BLaER1 (cell line): ENCODE measurements at regions not wholly inside any gene's neighbourhood (a gene's known extent, or its start where the extent isn't known, plus 50 kb on each side); places are given as distances from the start of the nearest gene placed in this dataset.
A peak's percentile ranks its signal among the peaks of the same experiment; 100 is the strongest.
"Not testable (repeated sequence)": the region's sequence is repeated elsewhere in the genome, so short reads cannot be mapped to it uniquely, and the experiment has no call there.

Source experiments
- H3K27ac ChIP-seq: shearing (Covaris generic); formaldehyde crosslinking; 2 replicates; pipeline ENCODE4 v1.8.1; 2022
- H3K27me3 ChIP-seq: shearing (Covaris generic); formaldehyde crosslinking; 2 replicates; pipeline ENCODE4 v1.8.1; 2022
- H3K36me3 ChIP-seq: shearing (Covaris generic); formaldehyde crosslinking; 2 replicates; pipeline ENCODE4 v1.8.1; 2022
- H3K4me1 ChIP-seq: shearing (Covaris generic); formaldehyde crosslinking; 2 replicates; pipeline ENCODE4 v1.8.1; 2022
- H3K4me2 ChIP-seq: shearing (Covaris generic); formaldehyde crosslinking; 2 replicates; pipeline ENCODE4 v1.8.1; 2022
- H3K4me3 ChIP-seq: shearing (Covaris generic); formaldehyde crosslinking; 2 replicates; pipeline ENCODE4 v1.8.1; 2022
- H3K9ac ChIP-seq: shearing (Covaris generic); formaldehyde crosslinking; 2 replicates; pipeline ENCODE4 v1.8.1; 2022
- H3K9me3 ChIP-seq: shearing (Covaris generic); formaldehyde crosslinking; 2 replicates; pipeline ENCODE4 v1.8.1; 2022
- H4K20me1 ChIP-seq: shearing (Covaris generic); formaldehyde crosslinking; 2 replicates; pipeline ENCODE4 v1.8.1; 2022
- Cebpa-rat ChIP-seq: shearing (Covaris generic); IDR thresholded peaks from 2 replicates; pipeline ENCODE4 v1.8.1; 2022

- no peak overlapping the region for H3K27ac ChIP-seq
- no peaks in the 10 kb centered on the region for H4K20me1 ChIP-seq
- H3K4me3 ChIP-seq: no peak overlapping the region
- no peak overlapping the region for H3K4me2 ChIP-seq
- no peaks in the 10 kb centered on the region for H3K36me3 ChIP-seq
- H3K27me3 ChIP-seq: no peaks in the 10 kb centered on the region
- H3K9ac ChIP-seq: no peak overlapping the region
- H3K4me1 ChIP-seq: no peaks in the 10 kb centered on the region
- no peaks in the 10 kb centered on the region for H3K9me3 ChIP-seq
- no peak for TF ChIP-seq Cebpa-rat
Observed at GRCh38 chr1:148363439-148363810, 119.7 kb downstream of the PPIAL4G start.

- no peak overlapping the region for H3K4me3 ChIP-seq
- H3K27ac ChIP-seq: no peak overlapping the region
- H3K36me3 ChIP-seq: no peaks in the 10 kb centered on the region
- no peaks in the 10 kb centered on the region for H3K9me3 ChIP-seq
- H3K4me2 ChIP-seq: no peak overlapping the region
- H3K27me3 ChIP-seq: no peaks in the 10 kb centered on the region
- TF ChIP-seq Cebpa-rat: no peak
- H4K20me1 ChIP-seq: no peaks in the 10 kb centered on the region
- no peaks in the 10 kb centered on the region for H3K4me1 ChIP-seq
- H3K9ac ChIP-seq: no peak overlapping the region
Observed at GRCh38 chr1:148362626-148363438, 120.3 kb downstream of the PPIAL4G start.

GRCh38 chr1:148362216-148362611 is 120.9 kb downstream of the PPIAL4G start:
- no peak overlapping the region for H3K27ac ChIP-seq
- no peak overlapping the region for H3K4me2 ChIP-seq
- TF ChIP-seq Cebpa-rat: no peak
- no peaks in the 10 kb centered on the region for H3K4me1 ChIP-seq
- no peak overlapping the region for H3K9ac ChIP-seq
- no peaks in the 10 kb centered on the region for H3K36me3 ChIP-seq
- H4K20me1 ChIP-seq: no peaks in the 10 kb centered on the region
- H3K27me3 ChIP-seq: no peaks in the 10 kb centered on the region
- H3K4me3 ChIP-seq: no peak overlapping the region
- no peaks in the 10 kb centered on the region for H3K9me3 ChIP-seq

- not testable (repeated sequence) for H3K27ac ChIP-seq, H4K20me1 ChIP-seq, H3K4me2 ChIP-seq, H3K4me1 ChIP-seq, H3K9me3 ChIP-seq, H3K36me3 ChIP-seq, H3K4me3 ChIP-seq, H3K9ac ChIP-seq, H3K27me3 ChIP-seq
Observed at GRCh38 chr1:148361427-148362215, 121.5 kb downstream of the PPIAL4G start.

- H3K27ac ChIP-seq: no peak overlapping the region
- 0 out of 2 replicates have a peak, but pooled peaks cover 9% of the 10 kb centered on the region for H3K4me1 ChIP-seq
- TF ChIP-seq Cebpa-rat: no peak
- H3K4me3 ChIP-seq: no peak overlapping the region
- no peaks in the 10 kb centered on the region for H4K20me1 ChIP-seq
- no peaks in the 10 kb centered on the region for H3K36me3 ChIP-seq
- H3K4me2 ChIP-seq: no peak overlapping the region
- H3K27me3 ChIP-seq: no peaks in the 10 kb centered on the region
- H3K9me3 ChIP-seq: no peaks in the 10 kb centered on the region
- H3K9ac ChIP-seq: no peak overlapping the region
Observed at GRCh38 chr1:148357037-148357436, 126.1 kb downstream of the PPIAL4G start.

GRCh38 chr1:148355976-148356375 is 127.1 kb downstream of the PPIAL4G start:
- no peak for TF ChIP-seq Cebpa-rat
- Histone ChIP-seq H3K4me2 (no peak overlapping the region), H3K36me3 (no peaks in the 10 kb centered on the region), H3K27ac (no peak overlapping the region), H3K9me3 (no peaks in the 10 kb centered on the region), H3K9ac (no peak overlapping the region), H3K4me3 (no peak overlapping the region), H3K4me1 (0 out of 2 replicates have a peak, but pooled peaks cover 9% of the 10 kb centered on the region), H3K27me3 (no peaks in the 10 kb centered on the region), H4K20me1 (no peaks in the 10 kb centered on the region)

GRCh38 chr1:148354913-148355308 is 128.2 kb downstream of the PPIAL4G start:
- Histone ChIP-seq H3K4me2 (no peak overlapping the region), H3K27me3 (no peaks in the 10 kb centered on the region), H3K4me1 (0 out of 2 replicates have a peak, but pooled peaks cover 9% of the 10 kb centered on the region), H3K27ac (no peak overlapping the region), H4K20me1 (no peaks in the 10 kb centered on the region), H3K9me3 (no peaks in the 10 kb centered on the region), H3K4me3 (no peak overlapping the region), H3K36me3 (no peaks in the 10 kb centered on the region), H3K9ac (no peak overlapping the region)
- no peak for TF ChIP-seq Cebpa-rat

- Histone ChIP-seq H3K27me3 (no peaks in the 10 kb centered on the region), H3K4me3 (no peak overlapping the region), H3K36me3 (no peaks in the 10 kb centered on the region), H3K4me1 (0 out of 2 replicates have a peak, but pooled peaks cover 9% of the 10 kb centered on the region), H3K9me3 (no peaks in the 10 kb centered on the region), H3K4me2 (no peak overlapping the region), H3K27ac (no peak overlapping the region), H3K9ac (no peak overlapping the region), H4K20me1 (no peaks in the 10 kb centered on the region)
- TF ChIP-seq Cebpa-rat: no peak
Observed at GRCh38 chr1:148354284-148354912, 128.7 kb downstream of the PPIAL4G start.

GRCh38 chr1:148353461-148354283 is 129.4 kb downstream of the PPIAL4G start:
- 0 out of 2 replicates have a peak, but pooled peaks cover 9% of the 10 kb centered on the region for H3K4me1 ChIP-seq
- H3K36me3 ChIP-seq: no peaks in the 10 kb centered on the region
- H3K4me2 ChIP-seq: peak overlapping the region; percentile 3; the same call in 1 of the 2 replicates
- H3K9ac ChIP-seq: no peak overlapping the region
- H3K27ac ChIP-seq: no peak overlapping the region
- no peaks in the 10 kb centered on the region for H3K9me3 ChIP-seq
- H3K4me3 ChIP-seq: no peak overlapping the region
- no peak for TF ChIP-seq Cebpa-rat
- no peaks in the 10 kb centered on the region for H3K27me3 ChIP-seq
- no peaks in the 10 kb centered on the region for H4K20me1 ChIP-seq
